Mesenteric fat pad (tissue), 1 donor: ENCODE measurements at regions not wholly inside any gene's neighbourhood (a gene's known extent, or its start where the extent isn't known, plus 50 kb on each side); places are given as distances from the start of the nearest gene placed in this dataset.

Experiments
- DNase-seq: peaks from one replicate; pipeline ENCODE4 v3.0.0-alpha.2; 2020; ENCODE audit warnings: low spot score
- donor health status: DM: yes; HTN: yes; CAD: no.

- no peak for DNase-seq
These were observed 130.6 kb upstream of the FAM83B start for GRCh38 chr6:54716010-54716409.

- no peak for DNase-seq
These were observed 129.7 kb upstream of the FAM83B start for GRCh38 chr6:54716877-54717276.

- DNase-seq: no peak
These were observed 128.6 kb upstream of the FAM83B start for GRCh38 chr6:54717849-54718455.

GRCh38 chr6:54718541-54719023 is 128.0 kb upstream of the FAM83B start:
- no peak for DNase-seq

GRCh38 chr6:54719131-54719530 is 127.4 kb upstream of the FAM83B start:
- DNase-seq: no peak

- no peak for DNase-seq
These were observed 126.9 kb upstream of the FAM83B start for GRCh38 chr6:54719633-54720032.

GRCh38 chr6:54722328-54722727 is 124.2 kb upstream of the FAM83B start:
- DNase-seq: no peak

GRCh38 chr6:54729716-54730115 is 116.9 kb upstream of the FAM83B start:
- no peak for DNase-seq

- DNase-seq: no peak
These were observed 115.6 kb upstream of the FAM83B start for GRCh38 chr6:54730767-54731630.

GRCh38 chr6:54737247-54737646 is 109.3 kb upstream of the FAM83B start:
- DNase-seq: no peak

GRCh38 chr6:54747955-54748354 is 98.6 kb upstream of the FAM83B start:
- no peak for DNase-seq

GRCh38 chr6:54754406-54754805 is 92.2 kb upstream of the FAM83B start:
- no peak for DNase-seq

- DNase-seq: no peak
These were observed 88.2 kb upstream of the FAM83B start for GRCh38 chr6:54758340-54758739.

GRCh38 chr6:54768494-54768893 is 78.1 kb upstream of the FAM83B start:
- no peak for DNase-seq

- no peak for DNase-seq
These were observed 76.2 kb upstream of the FAM83B start for GRCh38 chr6:54770328-54770727.

- no peak for DNase-seq
These were observed 74.6 kb upstream of the FAM83B start for GRCh38 chr6:54771968-54772367.

- no peak for DNase-seq
These were observed 74.0 kb upstream of the FAM83B start for GRCh38 chr6:54772610-54773009.

- DNase-seq: no peak
These were observed 71.0 kb upstream of the FAM83B start for GRCh38 chr6:54775576-54775975.

- no peak for DNase-seq
These were observed 69.7 kb upstream of the FAM83B start for GRCh38 chr6:54776891-54777290.

GRCh38 chr6:54778731-54779130 is 67.8 kb upstream of the FAM83B start:
- DNase-seq: no peak

GRCh38 chr6:54784011-54784410 is 62.6 kb upstream of the FAM83B start:
- no peak for DNase-seq

GRCh38 chr6:54786154-54786553 is 60.4 kb upstream of the FAM83B start:
- no peak for DNase-seq

- DNase-seq: no peak
These were observed 58.7 kb upstream of the FAM83B start for GRCh38 chr6:54787825-54788224.
